CD4-positive, alpha-beta T cell treated with Interferon alpha-2 for 1 hour (primary cell): ENCODE measurements at regions not wholly inside any gene's neighbourhood (a gene's known extent, or its start where the extent isn't known, plus 50 kb on each side); places are given as distances from the start of the nearest gene placed in this dataset.

Experiments
- DNase-seq, 2 donors: peaks; one replicate each; pipeline ENCODE4 v3.0.0-alpha.2; 2020 to 2022

DNA sequence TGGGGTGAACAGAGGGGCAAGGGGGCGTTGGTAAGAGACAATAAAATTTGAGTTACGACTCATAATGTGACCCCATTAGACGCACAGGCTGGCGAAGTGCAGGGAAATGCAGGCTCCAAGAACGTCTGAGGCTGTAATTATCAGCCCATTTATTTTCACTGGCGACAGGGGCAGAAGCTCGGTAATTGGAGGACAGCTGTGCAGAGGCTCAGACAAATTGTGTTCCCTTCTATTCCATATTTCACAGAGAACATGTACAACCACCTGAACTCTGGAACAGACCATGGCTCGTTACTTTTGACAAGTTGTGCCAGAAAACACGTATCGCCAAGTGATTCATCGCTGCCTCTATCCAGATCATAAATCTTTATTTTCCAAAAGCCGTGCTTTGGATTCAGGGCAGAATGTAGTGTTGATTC is 137.3 kb upstream of the FRMD4A start:
- no peak for DNase-seq

DNA sequence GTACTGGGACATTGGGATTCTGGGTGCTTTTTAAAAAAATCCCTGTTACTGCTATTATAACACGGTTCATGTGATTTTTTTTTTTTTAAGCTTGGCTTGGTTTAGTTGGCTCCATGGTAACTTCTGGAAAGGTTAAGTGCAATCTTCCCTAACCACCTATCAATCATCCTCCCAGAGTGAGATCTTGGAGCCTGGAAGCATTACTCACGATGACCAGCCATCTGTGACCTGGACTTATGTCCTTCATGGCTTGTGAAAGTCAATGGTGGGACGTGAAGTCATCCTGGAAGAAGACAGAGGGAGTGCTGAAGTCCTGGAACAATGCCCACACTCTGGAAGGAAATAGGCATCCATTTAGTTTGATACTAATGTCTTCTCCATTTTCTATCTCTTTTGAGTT is 135.5 kb upstream of the FRMD4A start:
- no peak for DNase-seq

DNA sequence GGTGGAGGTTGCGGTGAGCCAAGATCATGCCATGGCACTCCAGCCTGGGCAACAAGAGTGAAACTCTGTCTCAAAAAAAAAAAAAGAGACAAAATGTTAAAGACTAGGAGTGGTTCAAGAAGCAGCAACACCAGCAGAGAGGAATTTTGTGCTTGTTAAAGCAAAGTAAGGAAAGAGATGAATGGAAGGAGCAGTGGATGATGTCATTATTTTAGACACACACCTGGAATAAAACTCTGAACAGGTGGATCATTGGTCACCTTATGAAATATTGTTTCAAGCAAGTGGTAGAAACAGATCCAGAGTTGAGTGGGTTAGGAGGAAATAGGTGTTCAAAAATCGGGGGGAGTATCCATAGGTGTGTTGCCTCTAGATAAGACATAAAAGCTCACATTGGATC is 129.7 kb upstream of the FRMD4A start:
- no peak for DNase-seq

DNA sequence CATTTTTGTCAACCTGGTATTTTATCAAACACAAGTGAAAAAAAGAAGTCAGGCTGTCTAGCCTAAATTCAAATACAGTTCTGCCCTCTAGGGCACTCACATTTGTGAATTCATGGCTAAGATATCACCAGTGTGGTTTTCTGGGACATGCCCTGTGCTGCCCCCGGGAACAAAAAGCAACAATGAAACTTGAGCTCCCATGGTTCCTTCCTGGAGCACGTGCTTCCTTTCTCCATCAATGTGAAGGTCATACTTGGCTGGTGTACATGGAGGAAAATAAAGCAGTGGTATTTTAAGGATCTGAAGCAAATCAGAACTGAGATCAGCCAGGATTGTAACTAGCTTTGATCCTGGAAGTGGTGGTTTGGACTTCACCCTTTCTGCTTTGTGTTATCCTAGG is 128.9 kb upstream of the FRMD4A start:
- no peak for DNase-seq

DNA sequence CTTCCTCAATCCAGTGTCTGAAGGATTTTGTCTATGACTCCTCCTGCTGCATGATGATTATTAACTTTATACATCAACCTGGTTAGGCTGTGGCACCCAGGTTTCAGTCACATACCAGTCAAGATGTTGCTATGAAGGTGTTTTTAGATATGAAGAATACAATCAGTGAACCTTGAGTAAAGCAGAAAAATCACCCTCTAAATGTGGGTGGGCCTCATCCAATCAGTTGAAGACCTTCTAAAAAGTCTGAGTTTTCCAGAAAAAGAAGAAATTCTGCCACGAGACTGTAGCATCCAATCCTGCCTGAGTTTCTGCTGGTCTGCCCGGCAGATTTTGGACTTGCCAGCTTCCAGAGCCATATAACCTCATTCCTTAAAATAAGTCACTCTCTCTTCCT is 126.1 kb upstream of the FRMD4A start:
- no peak for DNase-seq

DNA sequence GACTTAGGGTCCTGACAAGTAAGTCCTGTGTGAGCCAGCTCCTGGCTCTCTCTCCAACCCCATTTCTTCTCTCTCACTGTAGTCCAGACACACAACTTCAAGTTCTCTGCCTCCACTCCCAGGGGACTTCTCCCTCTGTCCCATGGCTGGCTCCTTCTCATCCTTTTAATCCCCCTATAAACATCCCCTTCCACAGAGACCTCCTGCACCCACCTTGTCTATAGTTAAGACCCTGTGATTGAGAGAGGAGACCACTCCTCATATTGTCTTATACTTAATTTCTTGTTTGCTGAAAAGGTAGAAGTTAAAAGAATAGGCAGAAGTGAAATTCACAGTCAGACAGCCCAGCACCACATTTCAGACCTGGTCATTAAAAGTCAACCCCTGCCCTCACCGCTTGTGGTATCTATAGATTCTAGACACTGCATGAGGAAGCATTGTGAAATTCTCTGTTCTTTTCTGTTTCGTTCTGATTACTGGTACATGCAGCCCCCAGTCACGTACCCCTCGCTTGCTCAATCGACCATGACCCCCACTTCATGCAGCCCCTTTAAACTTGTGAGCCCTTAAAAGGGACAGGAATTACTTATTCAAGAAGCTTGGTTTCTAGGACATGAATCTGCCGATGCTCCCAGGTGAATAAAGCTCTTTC is 125.6 kb upstream of the FRMD4A start:
- no peak for DNase-seq

DNA sequence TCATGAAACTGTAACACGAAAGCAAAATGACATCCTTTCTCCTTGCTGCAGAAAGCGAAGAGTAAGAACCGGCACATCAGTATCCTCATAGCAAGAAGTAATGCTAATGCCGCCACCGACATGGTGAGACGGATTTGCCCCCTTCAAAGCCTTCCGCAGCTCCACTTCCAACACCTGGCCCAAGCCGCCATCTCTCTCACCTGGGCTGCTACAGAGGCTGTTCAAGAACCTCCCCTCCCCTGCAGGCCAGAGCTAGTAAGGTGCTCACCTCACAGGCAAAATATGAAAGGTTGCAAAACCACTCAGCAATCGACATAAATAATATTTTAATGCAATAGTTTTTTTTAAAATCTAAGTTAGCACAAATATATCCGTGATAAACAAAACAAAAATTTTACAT is 123.9 kb upstream of the FRMD4A start:
- no peak for DNase-seq

DNA sequence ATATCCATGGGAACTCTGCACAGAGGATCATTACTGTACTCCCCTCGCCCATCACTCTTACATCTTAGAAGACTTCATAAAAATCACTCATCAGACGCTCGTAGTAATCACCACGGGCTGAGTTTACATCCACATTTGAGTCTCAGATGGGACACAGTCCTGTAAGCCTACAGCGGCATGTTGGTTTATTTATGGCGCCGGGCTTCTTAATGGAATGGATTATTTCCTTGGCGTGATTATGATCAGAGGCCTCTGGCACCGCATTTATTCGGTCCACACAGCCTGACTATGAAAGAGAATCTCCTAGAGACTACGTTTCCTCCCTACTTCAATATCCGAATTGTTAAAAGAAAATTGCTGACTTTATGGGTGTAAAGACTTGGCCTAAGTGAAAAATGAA is 123.5 kb upstream of the FRMD4A start:
- no peak for DNase-seq

DNA sequence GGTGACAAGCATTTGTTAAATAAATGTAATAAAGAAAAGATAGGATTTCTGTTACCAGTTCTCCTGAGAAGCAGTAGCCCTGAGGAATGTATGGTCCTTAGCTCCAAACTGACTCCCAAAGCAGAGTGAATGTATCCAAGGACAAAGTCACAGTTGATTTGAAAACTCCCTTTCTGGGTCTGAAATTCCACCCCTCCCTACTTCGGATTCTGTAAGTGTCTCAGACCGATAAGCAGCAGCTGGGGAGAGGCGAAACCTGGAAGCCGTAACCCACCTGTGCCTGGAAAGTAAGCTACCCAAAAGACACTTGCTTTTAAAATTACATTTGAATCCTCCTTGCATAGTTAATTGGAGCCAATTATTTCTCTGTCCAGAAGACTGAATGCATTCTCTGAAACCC is 122.9 kb upstream of the FRMD4A start:
- no peak for DNase-seq

DNA sequence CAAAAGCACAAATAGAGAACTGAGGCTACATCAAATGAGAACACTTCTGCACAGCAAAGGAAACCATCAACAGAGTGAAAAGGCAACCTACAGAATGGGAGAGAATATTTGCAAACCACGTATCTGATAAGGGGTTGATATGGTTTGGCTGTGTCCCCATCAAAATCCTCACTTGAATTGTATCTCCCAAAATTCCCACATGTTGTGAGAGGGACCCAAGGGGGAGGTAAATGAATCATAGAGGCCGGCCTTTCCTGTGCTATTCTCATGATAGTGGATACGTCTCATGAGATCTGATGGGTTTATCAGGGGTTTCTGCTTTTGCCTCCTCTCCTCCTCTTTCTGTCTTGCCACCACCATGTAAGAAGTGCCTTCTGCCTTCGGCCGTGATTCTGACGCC is 120.6 kb upstream of the FRMD4A start:
- DNase-seq: no peak

DNA sequence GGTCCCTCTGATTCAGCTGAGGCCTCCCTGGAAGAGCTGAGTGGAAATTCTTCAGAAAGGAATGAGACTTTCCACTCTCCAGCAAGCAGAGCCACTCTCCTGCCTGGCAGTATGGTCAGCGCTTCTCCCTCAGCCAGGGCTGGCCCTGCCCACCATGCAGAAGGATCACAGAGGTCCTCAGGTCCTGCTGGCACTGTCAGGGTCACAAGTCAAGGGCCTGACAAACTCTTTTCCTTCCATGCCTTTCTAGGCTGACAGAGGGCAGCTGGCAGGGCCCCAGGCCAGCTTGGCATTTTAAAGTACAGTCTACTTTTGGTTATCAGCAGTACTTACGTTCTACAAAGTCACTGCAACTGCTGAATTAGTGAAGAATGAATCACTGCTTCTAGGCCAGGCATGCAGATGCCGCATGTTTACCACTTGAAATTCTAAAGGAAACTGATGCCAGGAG is 119.3 kb upstream of the FRMD4A start:
- DNase-seq: no peak

DNA sequence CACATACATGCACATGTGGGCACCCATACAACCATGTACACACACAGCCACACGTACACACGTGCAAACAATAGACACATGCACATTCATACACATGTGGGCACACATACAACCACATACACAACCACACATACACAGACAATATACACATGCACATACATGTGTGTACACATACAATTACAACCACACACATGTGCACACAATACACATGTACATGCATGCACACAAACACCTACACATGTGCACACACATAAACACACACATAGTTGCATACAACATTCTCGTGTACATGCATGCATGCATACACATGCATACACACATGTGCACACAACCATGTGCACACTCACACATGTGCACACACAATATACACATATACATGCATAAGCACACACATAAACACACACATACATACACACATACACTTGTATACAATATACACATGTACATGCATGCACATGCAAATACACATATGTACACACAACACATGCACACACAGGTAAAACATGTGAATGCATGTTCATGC is 118.6 kb upstream of the FRMD4A start:
- DNase-seq: no peak

DNA sequence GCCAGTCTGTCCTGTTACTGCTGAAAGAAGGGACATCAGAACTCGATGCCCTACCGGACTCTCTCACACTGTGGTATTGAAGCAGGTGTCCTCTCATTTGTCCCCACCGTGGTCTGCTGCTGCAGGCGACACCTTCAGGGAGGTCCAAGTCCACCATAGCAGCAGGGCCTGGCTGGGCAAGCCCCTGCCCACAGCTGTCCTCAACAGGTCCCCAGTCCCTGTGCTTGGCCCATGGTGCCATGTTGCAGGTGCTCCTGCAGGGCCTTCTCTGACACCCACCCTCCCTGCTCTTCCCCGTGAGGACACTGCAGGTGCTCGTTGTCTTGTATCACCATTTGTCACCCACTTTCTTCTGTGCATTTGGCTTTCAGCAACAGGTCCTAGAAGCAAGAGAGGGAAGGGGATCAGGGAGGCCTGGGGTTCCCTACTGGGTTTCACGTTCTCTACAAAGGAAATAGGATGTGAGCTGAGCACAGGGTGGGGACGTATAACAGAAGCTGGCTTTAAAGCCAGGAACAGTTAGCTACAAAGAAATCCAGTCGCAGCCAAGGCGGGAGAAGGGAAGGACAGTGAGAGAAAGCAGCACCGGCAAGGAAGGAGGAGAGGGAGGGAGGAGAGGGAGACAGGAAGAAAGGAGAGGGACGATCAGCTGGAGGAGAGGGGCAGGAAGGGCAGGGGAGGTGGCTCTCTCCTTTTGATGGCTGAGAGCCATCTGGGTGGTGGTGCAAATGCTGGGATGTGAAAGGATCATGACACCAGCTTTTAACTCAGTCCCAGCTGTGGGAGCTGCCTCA is 117.7 kb upstream of the FRMD4A start:
- DNase-seq: no peak

DNA sequence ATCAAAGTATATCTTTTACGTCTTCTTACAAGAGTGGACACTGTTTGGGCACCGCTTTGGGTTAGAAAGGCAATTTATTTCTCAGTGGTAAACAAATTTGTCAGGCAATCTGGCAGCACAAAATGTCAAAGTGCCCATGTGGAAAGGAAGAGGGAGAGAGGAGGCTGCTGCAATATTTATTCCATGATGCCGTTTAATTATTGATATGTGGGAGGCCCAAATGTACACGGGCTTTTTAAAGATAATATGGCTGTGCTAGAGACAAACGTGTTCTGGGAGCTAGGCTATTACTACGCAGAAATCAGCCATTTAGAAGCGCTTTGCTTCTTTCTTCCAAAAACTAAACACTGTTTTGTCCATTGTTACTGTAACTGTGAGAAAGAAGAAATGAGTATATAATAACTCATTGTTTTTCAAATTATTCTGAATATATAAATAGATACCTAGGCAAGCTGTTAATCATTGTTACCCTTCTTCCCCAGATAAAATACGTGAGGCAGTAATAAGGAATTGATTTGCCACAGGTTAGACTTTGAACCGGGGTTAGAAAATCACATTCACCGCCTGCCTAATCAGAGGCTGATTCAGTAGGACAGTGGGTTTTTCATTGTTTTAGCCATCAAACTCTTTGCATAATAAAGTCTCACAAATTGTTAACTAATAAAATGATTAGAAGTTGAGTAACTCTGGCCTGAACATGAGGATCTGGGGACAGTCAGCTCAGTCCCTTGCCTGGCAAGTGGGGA is 116.5 kb upstream of the FRMD4A start:
- DNase-seq: no peak

DNA sequence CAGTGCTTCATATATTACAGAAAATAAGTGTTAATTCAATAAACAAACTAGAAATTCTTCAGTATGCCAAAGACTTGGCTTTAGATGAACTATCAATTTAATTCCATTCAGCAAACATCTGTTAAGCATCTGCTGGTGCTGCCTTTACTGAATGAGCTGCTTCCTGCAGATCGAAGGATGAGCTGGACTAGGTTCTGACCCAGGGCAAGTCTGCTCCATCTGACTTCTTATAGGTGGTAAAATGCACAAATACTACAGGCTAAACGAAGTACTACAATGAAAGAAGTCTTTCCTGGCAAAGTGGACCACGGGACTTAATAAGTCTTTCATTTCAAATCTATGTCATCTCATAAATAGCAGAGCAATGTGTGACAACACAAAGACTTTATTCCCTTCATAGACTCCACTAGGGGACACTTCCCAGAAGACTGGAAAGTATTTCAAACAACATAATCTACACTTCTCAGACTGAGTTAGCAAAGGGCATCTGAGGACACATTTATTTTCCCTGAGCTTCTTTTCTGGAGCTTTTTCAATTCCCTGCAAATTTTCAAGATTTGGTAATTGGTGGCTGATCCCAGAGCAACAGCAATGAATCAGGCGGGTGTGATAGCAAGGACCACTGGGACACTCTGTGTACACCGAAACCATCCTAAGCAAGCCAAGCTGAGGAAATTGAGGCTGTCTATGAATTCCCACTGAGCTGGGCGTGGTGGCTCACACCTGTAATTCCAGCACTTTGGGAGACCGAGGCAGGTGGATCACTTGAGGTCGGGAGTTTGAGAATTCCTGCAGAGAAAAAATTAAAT is 108.9 kb upstream of the FRMD4A start:
- no peak for DNase-seq

DNA sequence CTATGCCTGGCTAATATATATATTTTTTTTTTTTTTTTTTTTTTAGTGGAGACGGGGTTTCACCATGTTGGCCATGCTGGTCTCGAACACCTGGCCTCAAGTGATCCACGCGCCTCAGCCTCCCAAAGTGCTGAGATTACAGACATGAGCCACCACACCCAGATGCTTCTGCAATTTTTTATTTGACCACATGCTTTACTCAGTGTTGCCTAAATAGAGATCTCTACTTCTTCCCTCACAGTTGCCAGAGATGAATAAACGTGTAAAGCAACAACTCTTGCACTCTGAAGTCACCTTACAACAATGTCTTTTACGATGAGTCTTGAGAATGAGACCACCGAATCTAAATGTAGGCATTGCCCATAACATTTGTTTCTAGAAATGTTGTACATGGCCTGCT is 107.9 kb upstream of the FRMD4A start:
- no peak for DNase-seq

DNA sequence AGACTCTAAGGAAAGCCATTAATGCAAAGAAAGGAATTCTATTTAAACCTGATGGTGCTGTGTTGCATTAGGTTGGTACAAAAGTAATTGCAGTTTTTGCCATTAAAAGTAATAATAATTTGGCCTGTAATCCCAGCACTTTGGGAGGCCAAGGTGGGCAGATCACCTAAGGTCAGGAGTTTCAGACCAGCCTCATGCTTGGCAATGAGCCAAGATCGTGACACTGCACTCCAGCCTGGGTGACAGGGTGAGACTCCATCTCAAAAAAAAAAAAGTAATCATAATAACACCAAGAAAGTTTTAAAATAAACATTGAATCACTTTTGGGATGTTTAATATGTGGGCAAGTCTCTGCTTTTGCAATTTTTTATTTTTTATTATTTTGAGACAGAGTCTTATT is 107.3 kb upstream of the FRMD4A start:
- DNase-seq: no peak

DNA sequence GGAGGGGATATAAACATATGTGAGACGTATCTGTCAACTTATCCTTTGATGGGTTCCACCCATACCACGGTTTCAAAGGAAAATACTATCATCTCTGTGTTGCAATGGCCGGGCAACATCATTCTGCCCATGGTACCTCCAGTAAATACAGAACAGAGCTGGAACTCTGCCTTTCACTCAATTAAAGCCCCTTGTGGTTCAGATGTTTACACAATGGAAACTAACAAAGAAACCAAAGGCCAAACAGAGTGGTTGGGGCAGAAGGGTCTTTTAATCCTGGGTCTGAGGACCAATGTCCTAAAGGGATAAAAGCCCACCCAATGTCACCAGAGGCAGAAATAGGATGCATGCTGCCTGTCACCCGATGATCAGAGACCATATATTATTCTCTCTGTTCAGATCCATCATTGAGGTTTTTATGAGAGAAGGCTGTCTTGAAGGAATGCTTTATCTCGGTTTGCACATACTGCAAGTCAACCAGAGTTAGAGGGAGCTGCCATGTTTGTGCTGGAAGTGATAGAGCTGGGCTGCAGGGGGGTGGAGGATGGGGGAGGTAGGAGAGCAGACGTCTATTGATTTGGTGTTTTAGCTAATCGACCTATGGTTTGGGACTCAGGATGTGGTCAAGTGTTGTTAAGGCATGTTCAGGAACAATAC is 105.4 kb upstream of the FRMD4A start:
- DNase-seq: no peak

DNA sequence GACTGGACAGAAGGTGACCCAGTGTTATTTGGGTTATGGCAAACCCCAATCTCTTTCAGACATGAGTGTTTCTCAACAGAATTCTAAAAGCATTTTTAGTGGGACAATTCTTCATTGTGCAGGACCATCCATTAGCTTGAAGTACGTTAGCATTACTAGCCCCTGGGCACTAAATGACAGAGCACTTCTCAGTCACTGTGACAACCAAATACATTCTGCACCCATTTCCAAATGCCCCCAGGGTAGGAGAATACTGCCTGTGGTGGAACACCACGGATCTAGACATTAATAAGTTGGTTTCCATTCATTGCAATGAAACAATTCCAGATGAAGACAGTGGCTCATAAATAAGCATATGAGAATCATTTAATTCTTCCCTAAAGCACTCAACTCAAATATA is 102.4 kb upstream of the FRMD4A start:
- no peak for DNase-seq

DNA sequence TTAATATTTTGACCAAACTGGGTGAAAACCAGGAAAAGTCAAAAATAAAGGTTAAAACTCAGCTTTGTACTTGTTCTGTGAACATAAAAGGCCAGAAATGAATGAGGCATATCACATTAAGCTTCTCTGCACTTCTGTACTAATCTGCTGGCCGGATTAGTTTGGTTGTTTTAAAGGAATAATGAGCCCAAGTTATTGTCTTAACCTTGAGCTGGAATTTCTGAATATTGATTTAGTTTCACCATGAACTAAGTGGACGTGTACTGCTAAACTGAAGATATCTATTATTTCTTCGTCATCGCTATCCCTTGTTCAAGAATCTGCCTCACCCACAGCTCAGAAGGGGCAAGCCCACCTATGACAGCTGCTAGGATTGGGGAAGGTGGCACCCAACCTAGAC is 101.1 kb upstream of the FRMD4A start:
- DNase-seq: no peak

DNA sequence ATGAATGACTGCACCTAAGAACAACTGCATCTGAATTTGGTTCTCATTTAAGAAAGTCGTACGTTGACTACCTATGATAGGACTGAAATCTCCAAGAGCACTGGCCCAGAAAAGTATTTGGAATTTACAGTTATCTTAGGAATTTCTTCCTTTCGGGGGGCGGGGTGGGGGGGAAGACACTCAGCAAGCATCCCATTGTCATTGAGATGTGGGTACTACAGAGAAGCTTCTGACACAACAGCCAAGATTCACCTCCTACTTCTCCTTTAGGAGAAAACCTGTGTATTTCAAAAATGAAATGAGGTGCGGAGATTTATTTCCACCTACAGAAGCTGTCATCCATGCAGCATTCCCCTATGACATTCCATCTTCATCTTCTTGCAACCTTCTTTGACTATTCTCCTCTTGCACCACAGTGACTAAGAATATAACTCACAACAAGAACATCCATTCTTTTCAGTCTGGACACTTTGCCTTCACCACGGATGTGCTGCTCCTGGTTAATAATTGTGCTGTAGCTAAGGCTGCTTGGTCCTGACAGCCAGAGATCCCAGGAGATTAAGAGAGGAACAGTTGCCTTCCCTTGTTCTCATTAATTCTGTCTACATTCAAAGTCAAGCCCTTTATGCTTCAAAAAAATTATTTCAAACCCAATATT is 98.4 kb upstream of the FRMD4A start:
- DNase-seq: no peak

DNA sequence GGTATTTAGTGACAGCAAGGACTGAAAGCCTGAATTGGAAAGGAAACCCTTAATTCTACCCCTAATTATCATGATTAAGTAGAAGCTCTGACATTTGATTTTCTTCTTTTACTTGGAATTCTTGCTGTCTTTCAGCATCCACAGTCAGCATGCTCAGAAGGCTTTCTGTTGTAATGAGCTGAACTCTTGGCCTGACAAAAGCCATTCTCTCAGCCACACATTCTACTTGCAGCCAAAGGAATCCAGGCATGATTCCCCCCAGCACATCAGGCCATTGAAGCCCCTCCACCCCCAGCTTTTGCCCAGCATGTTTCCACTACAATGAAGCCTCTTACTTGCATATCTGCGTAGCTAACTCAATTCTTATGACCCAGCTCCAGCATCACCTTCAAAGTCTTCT is 94.3 kb upstream of the FRMD4A start:
- no peak for DNase-seq
